22Rv1 (cell line): ENCODE measurements at regions not wholly inside any gene's neighbourhood (a gene's known extent, or its start where the extent isn't known, plus 50 kb on each side); places are given as distances from the start of the nearest gene placed in this dataset.

Source experiments
- ZFX ChIP-seq: fragments of 450-650 bp; IDR thresholded peaks from 2 replicates; pipeline ENCODE4 v1.6.1; 2017; ENCODE audit warnings: antibody characterized with exemption, borderline replicate concordance
- TF ChIP-seq, protein P1 (sequence below): fragments of 450-650 bp; IDR thresholded peaks from 2 replicates; pipeline ENCODE4 v1.5.1; 2017; ENCODE audit warnings: mild to moderate bottlenecking

GRCh38 chr15:67013696-67014095 is 51.7 kb upstream of the SMAD3 start:
- TF ChIP-seq, protein P1, sequence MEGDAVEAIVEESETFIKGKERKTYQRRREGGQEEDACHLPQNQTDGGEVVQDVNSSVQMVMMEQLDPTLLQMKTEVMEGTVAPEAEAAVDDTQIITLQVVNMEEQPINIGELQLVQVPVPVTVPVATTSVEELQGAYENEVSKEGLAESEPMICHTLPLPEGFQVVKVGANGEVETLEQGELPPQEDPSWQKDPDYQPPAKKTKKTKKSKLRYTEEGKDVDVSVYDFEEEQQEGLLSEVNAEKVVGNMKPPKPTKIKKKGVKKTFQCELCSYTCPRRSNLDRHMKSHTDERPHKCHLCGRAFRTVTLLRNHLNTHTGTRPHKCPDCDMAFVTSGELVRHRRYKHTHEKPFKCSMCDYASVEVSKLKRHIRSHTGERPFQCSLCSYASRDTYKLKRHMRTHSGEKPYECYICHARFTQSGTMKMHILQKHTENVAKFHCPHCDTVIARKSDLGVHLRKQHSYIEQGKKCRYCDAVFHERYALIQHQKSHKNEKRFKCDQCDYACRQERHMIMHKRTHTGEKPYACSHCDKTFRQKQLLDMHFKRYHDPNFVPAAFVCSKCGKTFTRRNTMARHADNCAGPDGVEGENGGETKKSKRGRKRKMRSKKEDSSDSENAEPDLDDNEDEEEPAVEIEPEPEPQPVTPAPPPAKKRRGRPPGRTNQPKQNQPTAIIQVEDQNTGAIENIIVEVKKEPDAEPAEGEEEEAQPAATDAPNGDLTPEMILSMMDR, result no peak
- no peak for TF ChIP-seq ZFX
